Neural progenitor cell (in vitro differentiated cells): ENCODE measurements at regions not wholly inside any gene's neighbourhood (a gene's known extent, or its start where the extent isn't known, plus 50 kb on each side); places are given as distances from the start of the nearest gene placed in this dataset.

Experiments
- DNase-seq: peaks from one replicate; pipeline ENCODE4 v3.0.0-alpha.2; 2016; ENCODE audit warnings: low spot score
- H2AFZ ChIP-seq: fragments of 200-600 bp; sonication (generic); replicated peaks from 2 replicates; pipeline ENCODE4 v1.6.1; 2016; ENCODE audit warnings: antibody characterized with exemption
- H3F3A ChIP-seq: fragments of 200-600 bp; sonication (generic); 2 replicates; pipeline ENCODE4 v1.6.1; 2016; ENCODE audit warnings: antibody characterized with exemption, low read depth
- H3K27ac ChIP-seq: fragments of 200-600 bp; sonication (generic); 2 replicates; pipeline ENCODE4 v1.5.1; 2016; ENCODE audit warnings: mild to moderate bottlenecking
- H3K27me3 ChIP-seq: fragments of 200-600 bp; sonication (generic); 2 replicates; pipeline ENCODE4 v1.6.1; 2016; ENCODE audit warnings: mild to moderate bottlenecking, moderate library complexity
- H3K36me3 ChIP-seq: fragments of 200-600 bp; sonication (generic); 2 replicates; pipeline ENCODE4 v1.5.1; 2016
- H3K4me1 ChIP-seq: fragments of 200-600 bp; sonication (generic); 2 replicates; pipeline ENCODE4 v1.6.1; 2016; ENCODE audit warnings: mixed run types
- H3K4me2 ChIP-seq: fragments of 200-600 bp; sonication (generic); 2 replicates; pipeline ENCODE4 v1.6.1; 2016
- H3K4me3 ChIP-seq: fragments of 200-600 bp; sonication (generic); 2 replicates; pipeline ENCODE4 v1.5.1; 2016
- H3K79me2 ChIP-seq: fragments of 200-600 bp; sonication (generic); 2 replicates; pipeline ENCODE4 v1.6.1; 2016; ENCODE audit warnings: low read depth
- H3K9ac ChIP-seq: fragments of 200-600 bp; sonication (generic); 2 replicates; pipeline ENCODE4 v1.6.1; 2016
- H3K9me3 ChIP-seq: fragments of 200-600 bp; sonication (generic); 2 replicates; pipeline ENCODE4 v1.5.1; 2016; ENCODE audit warnings: low read depth
- H4K20me1 ChIP-seq: fragments of 200-600 bp; sonication (generic); 2 replicates; pipeline ENCODE4 v1.6.1; 2016; ENCODE audit warnings: low read depth
- H3K27ac Mint-ChIP-seq: 3 replicates; pipeline ENCODE4 v1.8.0; 2021; ENCODE audit warnings: mixed read lengths
- H3K27me3 Mint-ChIP-seq: 2 replicates; pipeline ENCODE4 v1.8.0; 2022; ENCODE audit warnings: low read depth, mild to moderate bottlenecking, inconsistent platforms, moderate library complexity, mixed read lengths; ENCODE audit not compliant: insufficient read depth
- H3K36me3 Mint-ChIP-seq: 3 replicates; pipeline ENCODE4 v1.8.0; 2021; ENCODE audit warnings: mixed read lengths
- H3K4me1 Mint-ChIP-seq: 3 replicates; pipeline ENCODE4 v1.8.0; 2021; ENCODE audit warnings: mixed read lengths
- H3K4me3 Mint-ChIP-seq: 3 replicates; pipeline ENCODE4 v1.8.0; 2021; ENCODE audit warnings: mild to moderate bottlenecking, moderate library complexity, mixed read lengths
- H3K9me3 Mint-ChIP-seq: 3 replicates; pipeline ENCODE4 v1.8.0; 2020; ENCODE audit warnings: mixed read lengths
- CTCF ChIP-seq: fragments of 200-600 bp; sonication (generic); IDR thresholded peaks from 2 replicates; pipeline ENCODE4 v1.5.1; 2017; ENCODE audit warnings: antibody characterized with exemption, mild to moderate bottlenecking
- EZH2 ChIP-seq: fragments of 200-600 bp; sonication (generic); IDR thresholded peaks from 2 replicates; pipeline ENCODE4 v1.6.1; 2017; ENCODE audit warnings: antibody characterized with exemption, mild to moderate bottlenecking, moderate library complexity
- EZH2phosphoT487 ChIP-seq: fragments of 200-600 bp; sonication (generic); IDR thresholded peaks from 2 replicates; pipeline ENCODE4 v1.6.1; 2017; ENCODE audit warnings: antibody characterized with exemption

DNA sequence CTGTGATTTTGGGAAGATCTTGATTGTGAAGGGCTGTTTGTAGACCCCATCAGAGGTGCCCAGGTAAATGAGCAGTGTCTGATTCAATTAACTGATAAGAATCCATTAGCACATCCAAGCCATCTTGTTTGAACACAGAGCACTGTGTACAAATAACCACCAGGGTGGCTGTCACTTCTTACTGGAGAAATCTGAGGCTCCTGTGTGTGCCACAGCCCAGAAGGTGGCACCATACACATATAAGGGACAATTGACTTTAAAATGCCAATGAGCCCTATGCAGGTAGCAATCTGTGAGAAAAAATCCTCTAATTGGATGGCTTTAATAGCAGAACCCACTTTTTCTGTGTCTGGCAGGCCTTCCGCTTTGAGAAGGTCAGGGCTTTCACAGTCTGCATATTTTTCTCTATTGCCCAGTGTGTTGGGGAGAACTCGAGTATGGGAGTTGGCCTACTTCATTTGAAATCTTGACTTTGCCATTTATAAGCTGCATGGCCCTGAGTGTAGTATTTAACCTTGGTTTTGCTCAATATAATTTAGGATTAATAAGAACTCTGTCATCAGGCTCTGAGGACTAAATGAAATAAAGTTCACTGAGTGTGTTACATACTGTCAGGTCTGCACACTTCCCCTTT lies 517.4 kb downstream of the CCSER2 start:
- no peaks in the 10 kb centered on the region for H3K36me3 Mint-ChIP-seq

DNA sequence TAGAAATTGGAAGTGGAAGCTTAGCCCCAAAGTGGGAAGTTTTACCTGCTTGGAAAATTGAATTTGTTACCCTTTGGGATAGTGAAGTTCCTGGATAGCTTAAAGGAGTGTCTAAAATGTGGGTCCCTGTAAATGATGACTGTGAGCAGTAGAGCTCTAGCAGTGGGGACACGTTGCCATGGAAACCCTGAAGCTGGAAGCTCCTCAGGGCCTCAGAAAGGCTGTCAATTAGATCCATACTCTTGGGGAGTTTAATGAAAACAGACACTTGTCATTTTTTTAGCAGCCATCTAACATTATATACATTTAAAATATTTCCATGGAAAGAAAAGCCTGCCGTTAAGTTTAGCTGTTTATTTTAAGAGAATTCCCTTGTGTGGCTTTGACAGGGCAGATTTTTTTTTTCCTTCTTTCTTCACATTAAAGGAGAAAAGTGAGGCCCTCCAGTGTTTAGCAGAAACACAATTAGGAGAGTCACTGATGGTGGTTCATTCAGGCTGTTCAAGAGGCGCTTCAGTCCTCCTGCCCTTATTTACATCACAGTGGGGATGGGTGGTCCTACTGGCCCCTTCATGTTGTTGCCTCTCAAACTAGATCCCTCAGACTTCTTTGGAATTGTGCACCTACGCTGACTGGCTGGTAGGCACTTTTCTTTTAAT lies 518.4 kb downstream of the CCSER2 start:
- Histone ChIP-seq H4K20me1 (no peaks in the 10 kb centered on the region), H3K4me1 (peaks cover 16% of the 10 kb centered on the region), H3K36me3 (no peaks in the 10 kb centered on the region), H3K4me2 (peak overlapping the region; percentile 63), H3K9me3 (no peaks in the 10 kb centered on the region), H3K27me3 (no peaks in the 10 kb centered on the region), H2AFZ (no peak overlapping the region), H3K27ac (no peak overlapping the region), H3K79me2 (no peaks in the 10 kb centered on the region), H3F3A (peaks cover 11% of the 10 kb centered on the region), H3K4me3 (no peak overlapping the region), H3K9ac (no peak overlapping the region)
- peak; percentile 75 for DNase-seq
- Mint-ChIP-seq H3K27me3 (peaks cover 7% of the 10 kb centered on the region), H3K4me3 (no peak overlapping the region), H3K27ac (peak overlapping the region; percentile 40), H3K9me3 (no peaks in the 10 kb centered on the region), H3K4me1 (peaks cover 36% of the 10 kb centered on the region), H3K36me3 (no peaks in the 10 kb centered on the region)
- no peak for TF ChIP-seq EZH2
- no peak for TF ChIP-seq CTCF

More for the DNA sequence above, 517.4 kb downstream of the CCSER2 start:
- Mint-ChIP-seq H3K4me1 (peaks cover 36% of the 10 kb centered on the region), H3K4me3 (no peak overlapping the region), H3K9me3 (no peaks in the 10 kb centered on the region), H3K27me3 (peaks cover 4% of the 10 kb centered on the region), H3K27ac (no peak overlapping the region)
- no peak overlapping the region for H3K27ac ChIP-seq
- H3K4me3 ChIP-seq, result no peak overlapping the region
- H3F3A ChIP-seq, result peaks cover 11% of the 10 kb centered on the region
- no peaks in the 10 kb centered on the region for H4K20me1 ChIP-seq
- H3K4me2 ChIP-seq, result no peak overlapping the region
- H3K9ac ChIP-seq, result no peak overlapping the region
- no peaks in the 10 kb centered on the region for H3K27me3 ChIP-seq
- H3K79me2 ChIP-seq, result no peaks in the 10 kb centered on the region
- peaks cover 16% of the 10 kb centered on the region for H3K4me1 ChIP-seq
- TF ChIP-seq EZH2 (no peak), EZH2phosphoT487 (no peak), CTCF (peak; percentile 61)
- DNase-seq, result peak; percentile 58
- no peak overlapping the region for H2AFZ ChIP-seq
- H3K36me3 ChIP-seq, result no peaks in the 10 kb centered on the region
- H3K9me3 ChIP-seq, result no peaks in the 10 kb centered on the region

DNA sequence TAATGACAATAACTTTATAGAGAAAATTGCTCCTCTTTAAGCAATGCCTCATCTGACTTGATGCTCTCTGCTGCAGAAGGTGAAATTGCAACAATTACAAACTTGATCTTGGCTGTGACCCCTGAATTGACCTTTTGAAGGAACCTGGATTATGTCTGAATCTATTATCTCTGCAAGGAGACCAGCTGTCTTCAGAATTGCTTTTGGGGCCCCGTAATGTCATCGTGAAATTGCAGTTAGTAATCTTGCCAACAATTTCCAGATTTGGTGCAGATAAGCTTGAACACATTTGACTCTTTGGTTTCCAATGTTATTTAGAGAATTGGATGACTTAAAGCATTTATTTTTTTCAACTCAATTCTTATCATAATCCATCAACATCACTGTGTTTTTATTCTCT lies 520.6 kb downstream of the CCSER2 start:
- Histone ChIP-seq H2AFZ (no peak overlapping the region), H3K4me2 (no peak overlapping the region), H3K9ac (no peak overlapping the region), H3K4me3 (no peak overlapping the region), H3K27me3 (no peaks in the 10 kb centered on the region), H3K79me2 (no peaks in the 10 kb centered on the region), H3K4me1 (peaks cover 24% of the 10 kb centered on the region), H4K20me1 (no peaks in the 10 kb centered on the region), H3K9me3 (no peaks in the 10 kb centered on the region), H3F3A (peaks cover 11% of the 10 kb centered on the region), H3K27ac (no peak overlapping the region), H3K36me3 (no peaks in the 10 kb centered on the region)
- Mint-ChIP-seq H3K4me1 (peaks cover 36% of the 10 kb centered on the region), H3K27ac (no peak overlapping the region), H3K27me3 (peaks cover 2% of the 10 kb centered on the region), H3K9me3 (no peaks in the 10 kb centered on the region), H3K4me3 (no peak overlapping the region), H3K36me3 (no peaks in the 10 kb centered on the region)
- no peak for DNase-seq
- no peak for TF ChIP-seq EZH2
- TF ChIP-seq CTCF, result no peak
- no peak for TF ChIP-seq EZH2phosphoT487
